ENCODE measurements at regions not wholly inside any gene's neighbourhood (a gene's known extent, or its start where the extent isn't known, plus 50 kb on each side); places are given as distances from the start of the nearest gene placed in this dataset.
"Not testable (repeated sequence)": the region's sequence is repeated elsewhere in the genome, so short reads cannot be mapped to it uniquely, and the experiment has no call there.

DNA sequence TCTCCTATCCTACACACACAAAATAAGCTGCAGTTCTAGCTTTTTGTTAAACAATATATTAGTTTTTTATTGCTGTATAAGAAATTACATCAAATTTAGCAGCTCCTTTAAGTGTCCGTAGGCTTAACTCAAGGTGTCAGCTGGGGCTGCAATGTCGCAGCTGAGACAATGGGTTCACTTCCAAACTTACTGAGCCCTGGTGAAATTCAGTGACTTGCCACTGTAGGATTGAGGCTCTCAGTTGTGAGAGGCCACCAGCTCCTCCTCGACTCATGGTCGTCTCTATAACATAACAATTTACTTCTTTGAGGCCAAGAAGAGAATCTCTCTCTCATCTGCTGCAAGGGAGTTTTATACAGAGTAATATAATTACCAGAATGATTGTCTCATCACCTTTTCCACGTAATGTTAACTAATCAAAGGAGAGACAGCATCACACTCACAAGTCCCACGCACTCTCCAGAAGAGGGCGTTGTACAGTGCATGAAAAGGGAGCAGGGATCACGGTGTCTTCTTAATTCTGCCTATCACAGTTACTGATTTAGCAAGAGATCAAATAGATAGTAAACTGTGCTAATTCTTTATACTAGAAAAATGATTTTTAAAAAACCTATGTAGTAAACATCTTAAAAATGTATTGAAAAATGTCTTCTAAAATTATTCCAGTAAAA, 735.6 kb upstream of the GBE1 start:
- DNase-seq, result no peak

DNA sequence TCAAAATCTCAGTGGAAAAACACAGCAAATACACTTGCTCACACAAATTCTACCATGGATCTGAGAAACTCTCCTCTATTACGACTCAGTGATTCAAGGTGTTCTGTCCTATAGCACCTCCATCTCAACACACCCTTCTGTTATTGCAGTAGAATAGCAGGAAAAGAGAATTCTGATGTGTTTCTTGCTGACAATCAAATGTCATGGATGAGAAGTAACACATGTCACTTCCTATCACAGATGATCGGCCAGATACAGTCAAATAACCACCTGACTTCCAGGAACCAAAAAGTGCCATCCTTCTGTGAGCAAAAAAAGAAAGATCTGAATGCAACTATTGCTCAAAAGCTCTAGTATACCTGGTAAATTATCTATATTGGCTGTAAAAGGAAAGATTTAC, 734.2 kb upstream of the GBE1 start:
- DNase-seq, result no peak

DNA sequence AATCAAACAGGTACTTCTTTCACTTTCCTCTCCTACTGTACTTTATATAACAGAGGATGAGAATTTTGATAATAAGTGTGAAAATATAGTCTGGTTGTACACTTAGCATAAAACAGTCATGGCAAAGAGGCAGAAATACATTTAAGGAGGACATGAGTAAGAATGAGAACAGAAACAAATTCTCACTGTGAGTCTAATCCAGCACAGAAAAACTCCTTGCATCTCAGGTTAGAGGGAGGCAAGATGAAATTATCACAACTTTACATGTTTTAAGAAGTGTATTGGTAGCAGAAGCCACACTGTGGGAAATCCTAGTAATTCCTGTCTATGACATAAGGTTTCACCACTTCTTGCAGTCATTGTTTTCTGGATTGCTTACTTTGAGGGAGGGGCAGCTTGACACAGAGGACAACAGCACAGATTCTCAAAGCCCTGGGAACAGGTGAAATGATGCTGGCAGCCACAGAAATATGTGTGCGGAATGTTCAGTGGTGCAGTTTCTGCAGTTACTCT, 733.6 kb upstream of the GBE1 start:
- no peak for DNase-seq

DNA sequence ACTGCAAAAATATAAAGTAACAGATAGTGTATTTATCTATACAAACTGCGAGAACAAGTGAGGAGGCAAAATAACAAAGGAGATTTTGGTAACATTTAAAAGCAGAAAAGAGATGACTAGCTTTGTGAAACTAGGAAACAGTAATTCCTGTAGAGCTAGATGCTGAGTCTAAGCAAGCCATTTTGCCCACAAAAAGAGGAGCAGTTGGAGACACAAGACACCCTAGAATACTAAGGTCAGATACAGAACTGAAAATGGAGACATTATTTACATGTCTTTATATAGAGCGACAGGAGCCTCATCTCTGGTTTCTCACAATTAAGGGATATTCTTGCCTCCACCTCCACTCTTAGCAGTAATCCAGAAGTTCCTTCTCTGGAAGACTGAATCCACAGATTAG, 732.4 kb upstream of the GBE1 start:
- no peak for DNase-seq

DNA sequence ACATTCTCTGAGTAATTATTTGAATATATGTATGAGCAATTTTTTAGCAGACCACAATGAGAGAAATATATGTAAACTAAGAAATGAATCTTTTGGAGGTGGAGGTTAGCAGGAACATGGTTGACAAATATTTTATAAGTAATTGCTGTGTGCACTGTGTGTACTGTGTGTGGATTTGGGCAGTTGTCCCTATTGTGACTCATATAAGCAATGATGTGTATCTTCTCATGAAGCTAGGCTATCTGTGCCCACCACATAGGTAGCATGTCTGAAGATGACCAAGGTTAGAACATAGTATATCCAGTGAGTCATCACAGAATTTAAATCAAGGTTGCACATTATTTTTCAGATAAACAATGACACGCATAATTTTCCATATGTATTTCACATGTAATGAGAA, 713.9 kb upstream of the GBE1 start:
- no peak for DNase-seq

DNA sequence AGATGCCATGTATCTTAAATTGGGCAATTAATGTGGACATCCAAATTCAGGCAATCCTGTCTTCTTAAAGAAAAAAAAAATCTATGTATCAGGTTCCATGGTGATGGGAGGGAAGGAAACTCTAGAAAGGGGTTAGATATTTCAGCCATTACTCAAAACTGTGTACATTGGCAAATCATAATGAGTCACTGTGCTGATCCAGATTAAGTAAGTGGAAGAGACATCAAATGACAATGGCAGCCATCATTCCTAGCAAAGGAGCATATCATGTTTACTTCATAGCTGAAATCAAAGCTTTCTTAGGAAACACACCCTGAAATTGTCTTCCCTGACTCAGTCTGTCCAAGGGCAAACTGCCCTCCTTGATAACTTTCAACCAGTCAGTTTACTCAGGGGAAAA, 713.3 kb upstream of the GBE1 start:
- DNase-seq, result no peak

DNA sequence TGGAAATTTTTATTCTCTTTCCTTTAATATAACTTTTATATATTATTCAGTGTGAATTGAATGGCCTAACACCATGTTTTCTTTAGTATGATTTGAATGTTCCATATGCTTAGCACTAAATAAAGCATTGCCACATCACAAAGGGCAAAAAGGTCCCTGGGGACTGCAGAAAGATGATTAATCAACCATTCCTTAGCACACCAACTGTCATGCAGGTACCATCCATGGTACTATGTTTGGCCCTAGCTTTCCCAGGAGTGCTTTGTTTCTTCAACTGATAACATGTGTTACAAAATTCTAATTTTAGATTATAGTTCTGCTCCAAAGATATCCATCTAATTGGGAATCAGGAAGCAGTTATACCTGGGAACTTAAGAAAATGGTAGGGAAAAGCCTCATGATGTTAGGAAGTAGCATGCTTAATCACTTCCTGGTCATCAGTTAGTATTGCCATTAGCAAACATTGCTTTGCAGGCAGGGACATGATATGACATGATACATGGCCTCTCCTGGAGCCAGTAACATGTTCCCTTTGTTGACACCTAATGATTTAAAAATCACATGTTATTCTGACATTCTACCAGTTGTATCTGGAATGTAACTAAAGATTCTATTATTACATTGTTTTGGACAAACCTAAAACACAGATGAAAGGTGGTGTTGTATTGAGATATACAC, 712.6 kb upstream of the GBE1 start:
- no peak for DNase-seq

DNA sequence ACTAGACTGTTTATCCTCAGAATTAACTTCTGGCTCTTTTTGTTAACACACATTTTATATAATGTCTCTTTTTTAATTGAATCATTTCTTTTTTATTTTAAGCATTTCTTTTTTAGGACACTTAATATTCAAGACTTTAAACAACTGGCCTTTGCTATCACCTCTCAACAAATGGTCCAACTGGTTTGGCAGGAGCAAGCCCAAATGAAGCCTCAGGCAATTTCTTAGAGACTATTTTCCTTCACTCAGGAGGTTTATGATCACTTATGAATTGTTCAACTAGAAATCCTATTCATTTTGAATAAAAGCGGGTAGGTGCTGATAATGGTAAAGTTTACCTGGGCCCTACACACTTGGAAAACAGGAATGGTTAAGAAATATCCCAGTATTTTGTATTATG, 705.6 kb upstream of the GBE1 start:
- no peak for DNase-seq

DNA sequence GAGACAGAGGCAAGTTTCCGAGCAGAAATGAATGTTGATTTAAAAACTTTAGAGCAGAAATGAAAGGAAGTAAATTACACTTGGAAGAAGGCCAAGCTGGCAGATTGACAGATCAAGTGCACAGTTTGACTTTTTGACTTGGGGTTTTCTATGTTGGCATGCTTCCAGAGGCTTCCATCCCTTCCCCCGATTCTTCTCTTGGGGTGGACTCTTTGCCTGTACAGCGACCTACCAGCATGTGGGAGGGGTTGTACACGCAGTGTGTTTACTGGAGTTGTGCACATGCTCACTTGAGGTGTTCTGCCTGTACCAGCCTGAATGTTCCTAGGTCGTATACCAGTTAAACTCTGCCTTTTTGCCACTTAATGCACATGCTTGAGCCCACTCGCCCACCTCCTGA, 701.5 kb upstream of the GBE1 start:
- no peak for DNase-seq

DNA sequence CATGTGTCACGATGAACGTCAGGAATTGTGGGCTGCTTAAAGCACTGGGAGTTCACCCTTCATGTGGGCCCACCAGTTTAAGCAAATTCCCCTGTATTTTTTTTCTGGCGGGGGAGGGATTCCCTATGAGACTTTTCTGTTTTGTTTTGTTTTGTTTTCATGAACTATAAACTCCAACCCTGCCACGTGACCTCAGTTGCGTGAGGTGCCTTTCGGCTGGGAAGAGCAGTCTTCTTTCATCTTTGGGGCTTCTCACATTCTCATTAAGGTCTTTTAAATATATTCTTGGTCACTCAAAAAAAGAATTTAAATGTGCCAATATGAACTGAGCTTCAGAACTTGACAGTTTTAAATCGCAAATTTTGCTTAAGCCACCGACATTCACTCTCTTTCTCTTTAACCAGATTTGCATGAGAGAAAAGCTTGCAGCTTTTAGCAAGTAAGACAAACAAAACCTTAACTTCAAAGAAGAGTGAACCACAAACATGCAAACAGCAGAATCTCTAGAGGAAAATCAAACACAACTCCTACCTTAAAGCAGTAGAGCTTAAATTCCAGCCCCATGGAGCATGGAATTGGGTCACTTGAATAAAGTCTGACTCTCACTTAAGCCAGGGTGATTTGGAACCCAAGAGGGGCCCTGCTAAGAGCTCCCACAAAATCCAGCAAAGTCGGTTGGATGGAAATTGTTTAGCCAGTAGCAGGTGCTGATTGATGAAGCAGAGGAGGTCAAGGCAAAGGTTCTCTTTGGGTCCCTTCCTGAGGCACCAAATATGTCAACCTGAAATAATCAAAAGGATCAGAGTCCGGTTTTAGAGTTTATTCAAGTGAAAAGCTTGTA, 699.8 kb upstream of the GBE1 start:
- no peak for DNase-seq

DNA sequence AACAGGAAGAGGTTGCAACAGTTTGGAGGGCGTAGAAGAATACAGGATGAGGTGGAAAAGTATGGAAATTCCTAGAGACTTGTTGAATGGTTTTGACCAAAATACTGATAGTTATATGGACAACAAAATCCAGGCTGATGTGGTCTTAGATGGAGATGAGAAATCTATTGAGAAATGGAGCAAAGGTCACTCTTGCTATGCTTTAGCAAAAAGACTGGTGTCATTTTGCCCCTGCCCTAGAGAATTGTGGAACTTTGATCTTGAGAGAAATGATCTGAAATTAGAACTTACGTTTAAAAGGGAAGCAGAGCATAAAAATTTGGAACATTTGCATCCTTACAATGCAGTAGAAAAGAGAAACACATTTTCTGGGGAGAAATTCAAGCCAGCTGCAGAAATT, 686.9 kb upstream of the GBE1 start:
- DNase-seq, result no peak

DNA sequence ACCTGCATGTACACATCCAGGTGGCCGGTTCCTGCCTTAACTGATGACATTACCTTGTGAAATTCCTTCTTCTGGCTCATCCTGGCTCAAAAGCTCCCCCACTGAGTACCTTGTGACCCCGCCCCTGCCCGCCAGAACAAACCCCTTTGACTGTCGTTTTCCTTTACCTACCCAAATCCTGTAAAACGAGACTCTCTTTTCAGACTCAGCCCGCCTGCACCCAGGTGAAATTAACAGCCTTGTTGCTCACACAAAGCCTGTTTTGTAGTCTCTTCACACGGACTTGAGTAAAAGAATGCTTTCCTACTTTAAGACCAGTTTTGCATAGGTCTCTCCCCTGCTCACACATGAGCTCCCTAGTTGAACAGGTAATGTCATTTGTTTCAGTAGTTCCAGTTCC, 667.4 kb upstream of the GBE1 start:
- not testable (repeated sequence) for DNase-seq

DNA sequence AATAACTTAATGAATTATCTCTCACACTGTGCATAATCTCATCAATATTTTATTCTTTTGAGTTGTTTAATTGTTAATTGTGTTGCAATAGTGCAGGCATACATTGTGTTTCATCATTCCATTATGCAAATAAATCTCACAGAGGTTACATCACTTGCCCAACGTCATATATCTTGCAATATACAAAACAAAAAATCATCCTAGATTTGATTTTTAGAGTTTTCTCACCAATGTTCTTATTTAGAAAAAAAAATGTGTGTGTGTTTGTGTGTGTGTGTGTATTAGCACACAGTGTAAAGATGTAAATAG, 662.5 kb upstream of the GBE1 start:
- DNase-seq, result no peak

DNA sequence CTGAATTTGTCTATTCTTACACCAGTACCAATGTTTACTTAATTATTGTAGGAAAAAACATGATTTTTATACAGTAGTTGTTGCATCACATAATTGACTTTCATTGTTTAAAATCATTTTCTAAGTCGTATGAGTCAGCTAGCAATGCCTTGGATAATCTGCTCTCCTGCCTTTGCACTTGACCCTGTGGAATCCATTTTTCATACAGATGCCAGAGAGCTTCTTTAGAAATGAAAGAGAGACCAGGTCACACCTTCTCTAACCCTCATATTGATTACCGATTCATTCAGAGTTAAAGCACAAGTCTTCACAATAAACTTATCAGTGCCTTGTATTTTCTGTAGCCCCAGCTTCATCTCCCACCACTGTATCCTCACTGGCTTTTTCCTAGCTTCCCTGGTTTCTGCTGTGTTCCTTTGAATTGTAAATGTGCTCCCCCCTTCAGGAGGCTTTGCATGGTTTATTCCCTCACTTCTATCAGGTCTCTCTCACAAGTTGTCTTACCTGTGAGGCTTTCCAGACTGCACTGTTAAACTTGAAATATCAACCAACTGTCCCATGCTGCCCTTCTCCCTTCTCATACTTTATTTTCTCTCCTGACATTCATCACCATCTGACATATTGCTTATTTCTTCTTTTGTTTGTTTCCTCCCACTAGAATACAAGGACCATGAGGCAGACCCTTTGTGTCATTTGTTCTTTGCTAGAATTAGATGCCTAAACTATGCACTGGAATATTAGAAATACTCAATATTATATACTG, 662.0 kb upstream of the GBE1 start:
- no peak for DNase-seq

DNA sequence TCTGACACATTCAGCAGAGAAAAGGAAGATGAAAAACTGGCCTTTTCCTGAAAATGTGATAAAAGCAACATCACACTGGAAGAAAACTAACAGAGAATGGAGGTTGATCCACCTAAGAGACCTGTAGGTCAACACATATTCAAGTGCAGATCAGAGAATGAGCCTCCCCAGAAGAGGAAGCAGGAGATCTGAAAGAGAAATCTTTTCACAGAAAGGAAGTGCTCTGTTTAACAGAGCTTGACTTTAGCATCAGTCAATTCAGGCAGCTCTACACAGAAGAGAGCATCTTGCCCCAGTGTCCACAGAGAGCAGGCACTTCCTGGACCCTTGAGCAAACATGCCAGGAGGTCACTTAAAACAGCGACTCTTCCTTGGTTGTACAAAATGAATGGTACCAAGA, 655.4 kb upstream of the GBE1 start:
- DNase-seq, result no peak

DNA sequence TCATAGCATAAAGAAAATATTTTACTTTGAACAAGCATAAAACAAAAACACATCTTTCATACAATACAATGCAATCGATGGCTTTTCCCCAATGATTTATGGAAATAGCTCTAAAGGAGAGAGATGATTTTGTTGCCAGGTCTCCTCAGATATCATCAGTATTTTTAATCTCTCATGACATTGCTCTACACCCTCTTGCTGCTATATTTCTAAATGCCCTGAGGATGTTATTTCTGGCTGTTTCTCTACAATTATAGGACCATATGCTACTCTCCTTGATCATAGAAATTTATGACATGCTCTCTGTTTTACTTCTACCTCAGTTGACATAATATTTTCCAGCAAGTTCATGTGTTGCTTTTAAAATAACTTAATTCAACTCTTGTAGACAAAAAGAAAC, 654.9 kb upstream of the GBE1 start:
- no peak for DNase-seq

DNA sequence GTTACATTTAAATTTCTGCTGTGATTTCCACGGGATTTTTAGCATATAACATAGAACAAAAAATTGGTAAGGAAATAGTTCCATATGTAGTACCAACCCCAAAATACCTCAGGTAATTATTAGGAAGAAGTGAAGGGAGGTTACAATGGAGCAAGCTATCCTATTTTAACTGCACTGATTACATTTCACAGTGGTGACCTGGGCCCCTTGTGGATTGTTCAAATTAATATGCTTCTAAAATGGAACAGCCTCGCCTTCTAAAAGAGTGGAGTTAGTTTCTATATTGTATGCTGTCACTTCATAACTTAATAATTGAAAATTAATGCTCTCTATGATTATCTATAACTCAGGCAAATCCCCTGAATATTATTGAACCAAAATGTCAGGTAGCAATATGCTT, 651.7 kb upstream of the GBE1 start:
- no peak for DNase-seq

DNA sequence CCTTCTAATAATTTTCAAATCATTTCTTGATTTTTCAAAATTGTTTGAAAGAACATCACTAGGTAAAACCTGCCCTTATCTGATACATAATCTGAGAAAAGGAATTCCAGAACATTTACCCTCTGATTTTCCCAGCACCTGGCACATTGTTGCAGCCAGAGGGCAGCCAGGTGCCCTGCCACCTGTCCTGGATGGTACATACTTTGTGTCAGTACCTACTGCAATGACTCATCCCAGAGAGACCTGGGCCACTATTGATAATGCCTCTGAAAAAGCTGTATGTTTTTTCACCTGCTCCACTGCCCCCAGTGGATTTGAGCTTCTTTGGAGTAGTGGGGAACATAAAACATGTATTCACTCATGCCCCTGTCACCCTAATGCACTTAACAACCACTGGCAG, 648.9 kb upstream of the GBE1 start:
- no peak for DNase-seq

DNA sequence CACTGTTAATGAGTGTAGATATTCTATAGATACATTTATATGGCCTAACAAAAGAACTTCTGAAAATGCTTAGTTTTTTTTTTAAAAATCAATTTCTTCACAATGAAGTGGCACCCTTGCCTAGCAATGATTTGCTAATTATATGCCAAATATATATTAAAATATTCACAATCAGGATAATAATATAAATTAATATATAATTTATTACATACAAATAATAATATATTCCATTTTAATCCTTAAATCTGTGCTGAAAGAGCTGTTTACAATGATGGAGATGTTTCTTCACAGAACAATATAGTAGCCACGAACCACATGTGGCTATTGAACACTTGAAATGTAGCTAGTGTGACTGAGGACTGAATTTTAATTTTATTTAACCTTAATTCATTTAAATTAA, 648.4 kb upstream of the GBE1 start:
- no peak for DNase-seq

DNA sequence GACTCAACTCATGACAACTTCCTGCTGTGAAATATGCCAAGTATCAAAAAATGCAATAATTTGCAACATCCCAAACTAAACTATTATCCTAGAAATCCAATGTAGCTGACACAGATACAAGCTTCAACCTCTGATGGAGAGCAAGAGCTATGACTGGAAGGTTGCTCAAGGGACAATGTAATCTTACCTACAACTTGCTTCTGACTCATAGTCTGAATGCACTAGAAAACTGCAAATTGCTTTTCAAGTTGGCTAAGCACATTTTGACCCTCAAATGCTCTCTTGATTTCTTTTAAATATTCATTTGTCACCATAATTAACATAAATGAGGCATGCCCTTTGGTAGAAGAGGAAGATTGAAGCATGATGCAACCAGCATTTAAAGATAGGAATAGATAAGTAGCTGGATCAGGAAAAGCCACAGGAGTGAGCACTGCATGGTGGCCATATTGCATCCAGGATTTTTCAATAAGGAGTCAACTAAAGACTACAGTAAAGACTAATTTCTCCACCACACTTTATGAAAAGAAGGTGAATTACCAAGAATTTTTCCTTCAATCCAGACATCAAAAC, 630.8 kb upstream of the GBE1 start:
- DNase-seq, result no peak

DNA sequence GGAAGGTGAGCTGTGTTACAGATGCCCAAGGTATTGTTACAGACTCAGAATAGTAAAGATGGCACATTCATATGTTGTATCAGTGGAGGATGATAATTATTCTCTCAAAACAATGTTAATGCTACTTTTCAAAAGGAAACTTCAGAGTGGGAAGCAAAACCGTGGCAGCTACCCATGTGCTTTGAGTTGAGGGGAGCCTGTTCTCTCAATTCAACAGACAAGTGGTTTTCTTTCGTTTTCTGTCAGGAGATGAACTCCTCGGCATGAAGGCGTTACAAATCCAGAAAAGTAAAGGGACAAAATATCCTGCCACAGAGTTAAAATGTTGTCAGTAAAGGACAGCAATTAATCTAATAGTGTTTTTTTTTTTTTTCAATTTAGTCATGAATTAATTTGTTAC, 629.4 kb upstream of the GBE1 start:
- no peak for DNase-seq

DNA sequence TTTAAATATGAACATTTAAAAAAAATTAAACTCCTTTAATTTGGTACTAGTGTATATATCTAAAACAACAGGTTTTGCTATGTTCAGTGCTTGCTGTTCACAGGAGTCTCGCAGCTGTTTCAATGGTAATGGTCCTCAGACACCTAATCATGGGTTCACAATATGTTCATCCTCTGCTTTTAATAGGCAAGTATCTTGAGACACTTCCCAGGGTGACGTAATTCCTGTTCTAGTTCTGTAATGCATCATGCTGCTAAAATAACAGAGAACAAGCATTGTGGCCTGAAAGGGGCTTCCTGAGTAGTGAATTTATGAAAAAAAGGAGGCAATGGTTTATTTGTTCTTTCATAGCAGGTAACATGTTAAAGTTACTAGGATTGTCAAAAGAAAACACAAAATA, 625.2 kb upstream of the GBE1 start:
- no peak for DNase-seq

DNA sequence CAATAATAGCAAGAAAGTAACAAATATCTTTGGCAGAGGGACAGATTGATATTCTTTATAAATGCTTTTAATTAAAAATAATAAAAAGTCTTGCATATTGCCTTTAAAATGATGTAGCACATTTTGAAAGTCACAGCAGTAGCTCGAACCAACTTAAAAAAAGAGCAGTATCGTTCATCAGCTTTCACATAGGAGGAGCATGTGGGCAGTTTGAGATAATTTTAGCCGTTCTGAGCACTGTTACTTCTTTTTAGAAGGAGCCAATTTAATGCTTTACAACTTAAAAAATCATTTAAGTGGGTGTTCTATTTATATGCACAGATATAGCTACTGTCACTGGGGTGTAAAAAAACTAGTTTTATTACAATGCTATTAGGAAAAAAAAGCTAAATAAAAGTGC, 622.7 kb upstream of the GBE1 start:
- no peak for DNase-seq
